ENCODE measurements at regions not wholly inside any gene's neighbourhood (a gene's known extent, or its start where the extent isn't known, plus 50 kb on each side); places are given as distances from the start of the nearest gene placed in this dataset.
"Not testable (repeated sequence)": the region's sequence is repeated elsewhere in the genome, so short reads cannot be mapped to it uniquely, and the experiment has no call there.

- TF ChIP-seq CTCF (conservative IDR thresholded peaks at IDR 0.05) (no peak), ZFX (IDR thresholded peaks at IDR 0.05) (no peak)
- H3K27ac ChIP-seq: no peak overlapping the region
Measured at GRCh38 chr3:181930105-181930504, 218.4 kb downstream of the SOX2 start.

- H3K27ac ChIP-seq: no peak overlapping the region
- TF ChIP-seq ZFX (IDR thresholded peaks at IDR 0.05): no peak
- no peak for TF ChIP-seq CTCF (conservative IDR thresholded peaks at IDR 0.05)
Measured at GRCh38 chr3:181932039-181932438, 220.3 kb downstream of the SOX2 start.

DNA sequence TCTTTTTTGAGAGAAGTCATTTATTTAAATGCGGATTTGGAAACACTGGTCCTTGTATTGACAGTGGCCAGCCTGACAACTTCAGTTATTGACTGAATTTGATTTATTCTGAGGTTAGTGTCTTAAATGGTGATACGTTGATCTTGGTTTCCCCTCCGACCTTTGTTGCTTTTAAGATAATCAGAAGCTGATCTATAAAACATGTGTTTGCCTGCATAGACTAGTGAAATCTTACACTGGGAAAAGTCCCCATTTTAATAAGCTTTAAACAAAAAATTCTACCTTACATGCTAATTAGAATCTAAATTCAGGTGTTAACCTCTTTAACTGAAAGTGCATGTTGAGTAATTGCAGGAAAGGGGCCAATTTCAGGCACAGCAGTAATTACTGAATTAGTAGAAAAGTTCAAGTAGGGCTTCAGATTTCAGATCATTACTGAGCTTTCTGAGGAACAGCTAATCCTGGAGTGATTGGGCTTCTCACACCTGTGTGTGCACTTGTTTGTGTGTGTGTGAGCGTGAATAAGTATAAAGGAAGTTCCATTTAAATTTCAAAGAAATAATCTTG lies 221.4 kb downstream of the SOX2 start:
- H3K27ac ChIP-seq: no peak overlapping the region
- TF ChIP-seq CTCF (conservative IDR thresholded peaks at IDR 0.05): no peak
- TF ChIP-seq ZFX (IDR thresholded peaks at IDR 0.05): no peak

- TF ChIP-seq ZFX (IDR thresholded peaks at IDR 0.05) (no peak), CTCF (conservative IDR thresholded peaks at IDR 0.05) (peak; percentile 43)
- no peak overlapping the region for H3K27ac ChIP-seq
Measured at GRCh38 chr3:181935915-181936314, 224.2 kb downstream of the SOX2 start.

DNA sequence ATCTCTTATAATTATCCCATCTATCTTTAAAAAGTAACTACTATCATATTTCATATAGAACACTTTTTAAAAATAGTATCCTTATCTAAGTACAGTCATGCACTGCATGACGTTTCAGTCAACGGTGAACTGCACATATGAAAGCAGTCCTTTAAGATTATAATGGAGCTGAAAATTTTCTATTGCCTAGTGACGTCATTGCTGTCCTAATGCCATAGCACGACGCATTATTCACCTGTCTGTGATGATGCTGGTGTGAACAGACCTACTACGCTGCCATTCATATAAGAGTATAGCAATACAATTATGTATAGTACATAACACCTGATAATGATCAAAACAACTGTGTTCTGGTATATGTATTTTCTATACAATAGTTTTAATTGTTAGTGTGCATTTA lies 225.0 kb downstream of the SOX2 start:
- TF ChIP-seq ZFX (IDR thresholded peaks at IDR 0.05) (no peak), CTCF (conservative IDR thresholded peaks at IDR 0.05) (no peak)
- no peak overlapping the region for H3K27ac ChIP-seq

DNA sequence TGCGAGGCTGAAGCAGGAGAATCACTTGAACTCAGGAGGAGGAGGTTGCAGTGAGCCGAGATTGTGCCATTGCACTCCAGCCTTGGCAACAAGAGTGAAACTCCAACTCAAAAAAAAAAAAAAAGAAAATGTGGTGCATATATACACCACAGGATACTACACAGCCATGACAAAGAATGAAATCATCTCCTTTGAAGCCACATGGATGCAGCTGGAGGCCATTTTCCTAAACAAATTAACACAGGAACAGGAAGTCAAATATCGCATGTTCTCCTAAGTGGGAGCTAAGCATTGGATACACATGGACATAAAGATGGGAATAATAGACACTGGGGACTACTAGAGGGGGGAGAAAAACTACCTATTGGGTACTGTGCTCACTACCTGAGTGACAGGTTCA lies 226.9 kb downstream of the SOX2 start:
- not testable (repeated sequence) for H3K27ac ChIP-seq

GRCh38 chr3:181940703-181941102 lies 229.0 kb downstream of the SOX2 start:
- no peak overlapping the region for H3K27ac ChIP-seq

More at GRCh38 chr3:181940703-181941102, 229.0 kb downstream of the SOX2 start:
- TF ChIP-seq CTCF (conservative IDR thresholded peaks at IDR 0.05) (no peak), ZFX (IDR thresholded peaks at IDR 0.05) (no peak)

All from C4-2B (cell line).